H1 (cell line): ENCODE measurements at regions not wholly inside any gene's neighbourhood (a gene's known extent, or its start where the extent isn't known, plus 50 kb on each side); places are given as distances from the start of the nearest gene placed in this dataset.

Experiments
- EZH2 ChIP-seq: fragments of 200-600 bp; sonication (generic); IDR thresholded peaks from 2 replicates; pipeline ENCODE4 v1.7.1; 2012; ENCODE audit warnings: low read depth, mild to moderate bottlenecking, moderate library complexity, low read length, inconsistent platforms; ENCODE audit not compliant: severe bottlenecking
- GABPA ChIP-seq: IDR thresholded peaks from 2 replicates; pipeline ENCODE4 v1.6.1; 2011; ENCODE audit warnings: mild to moderate bottlenecking, low read length, moderate library complexity, borderline replicate concordance; ENCODE audit not compliant: insufficient read depth
- GTF2F1 ChIP-seq: IDR thresholded peaks from 2 replicates; pipeline ENCODE4 v1.6.1; 2012; ENCODE audit warnings: low read depth, low read length, improper control_type of control experiment, borderline replicate concordance
- KDM4A ChIP-seq: IDR thresholded peaks from one replicate; pipeline ENCODE4 v1.7.1; 2012; ENCODE audit warnings: low read depth, mild to moderate bottlenecking, moderate library complexity, low read length, inconsistent platforms; ENCODE audit not compliant: severe bottlenecking
- RFX5 ChIP-seq: IDR thresholded peaks from 2 replicates; pipeline ENCODE4 v1.6.1; 2011; ENCODE audit warnings: low read depth, low read length, improper control_type of control experiment, borderline replicate concordance
- YY1 ChIP-seq: IDR thresholded peaks from 2 replicates; pipeline ENCODE4 v1.6.1; 2011; ENCODE audit warnings: low read depth, mild to moderate bottlenecking, low read length

- no peak for TF ChIP-seq RFX5
- TF ChIP-seq KDM4A: no peak
- no peak for TF ChIP-seq EZH2
- no peak for TF ChIP-seq GTF2F1
- TF ChIP-seq GABPA: no peak
- no peak for TF ChIP-seq YY1
Measured at GRCh38 chr16:9383281-9383680, 291.8 kb downstream of the HAPSTR1 start (continued).
